HepG2 (cell line): ENCODE measurements at regions not wholly inside any gene's neighbourhood (a gene's known extent, or its start where the extent isn't known, plus 50 kb on each side); places are given as distances from the start of the nearest gene placed in this dataset.

Experiments used
- CTCF ChIP-seq: sonication (generic); formaldehyde crosslinking; IDR thresholded peaks from 2 replicates; pipeline ENCODE4 v1.5.0; 2020; ENCODE audit warnings: mild to moderate bottlenecking, missing genetic modification reagents, moderate library complexity
- GABPA ChIP-seq, 2 experiments: IDR thresholded peaks; 2 replicates each; pipeline ENCODE4 v1.6.1; 2011 to 2016; ENCODE audit warnings: low read depth in 2 of 2, low read length in 1 of 2, missing biosample characterization in 1 of 2, missing genetic modification characterization in 1 of 2
- KDM5A ChIP-seq: fragments of 200-600 bp; sonication (generic); IDR thresholded peaks from 2 replicates; pipeline ENCODE4 v1.7.0; 2018; ENCODE audit warnings: antibody characterized with exemption, mild to moderate bottlenecking, low read length, borderline replicate concordance
- KLF15 ChIP-seq: sonication (generic); formaldehyde crosslinking; IDR thresholded peaks from 2 replicates; pipeline ENCODE4 v1.8.1; 2023; ENCODE audit warnings: borderline replicate concordance, mild to moderate bottlenecking, inconsistent platforms, missing genetic modification reagents, mixed read lengths
- MXI1 ChIP-seq: IDR thresholded peaks from 3 replicates; pipeline ENCODE4 v1.6.1; 2012; ENCODE audit warnings: low read depth, low read length, inconsistent platforms, borderline replicate concordance
- NR2C2 ChIP-seq: sonication (generic); formaldehyde crosslinking; IDR thresholded peaks from 2 replicates; pipeline ENCODE4 v1.4.0; 2020; ENCODE audit warnings: missing genetic modification reagents, mild to moderate bottlenecking, moderate library complexity, borderline replicate concordance
- POLR2A ChIP-seq, 2 experiments: IDR thresholded peaks; 2 replicates each; pipeline ENCODE4 v1.6.1; 2011; ENCODE audit warnings: low read depth in 2 of 2, low read length in 2 of 2, mild to moderate bottlenecking in 1 of 2, moderate library complexity in 1 of 2; ENCODE audit not compliant: insufficient read depth in 1 of 2
- REPIN1 ChIP-seq: sonication (generic); formaldehyde crosslinking; IDR thresholded peaks from 2 replicates; pipeline ENCODE4 v1.8.0; 2022; ENCODE audit warnings: missing genetic modification reagents, low read depth, mild to moderate bottlenecking, borderline replicate concordance
- SP1 ChIP-seq, 2 experiments: fragments of 450-650 bp in 1 of 2; sonication (generic) in 1 of 2; formaldehyde crosslinking in 1 of 2; IDR thresholded peaks; 2 replicates each; pipeline versions ENCODE4 v1.4.0 to v1.6.1; 2016 to 2020; ENCODE audit warnings: missing genetic modification reagents in 1 of 2
- XRCC5 ChIP-seq: fragments of 200-400 bp; formaldehyde crosslinking; optimal IDR thresholded peaks from 2 replicates; pipeline ENCODE3; 2017; ENCODE audit warnings: mild to moderate bottlenecking, low read length
- ZNF768 ChIP-seq: sonication (generic); formaldehyde crosslinking; IDR thresholded peaks from 2 replicates; pipeline ENCODE4 v1.4.0; 2020; ENCODE audit warnings: missing genetic modification reagents
- ZNF800 ChIP-seq: sonication (generic); formaldehyde crosslinking; IDR thresholded peaks from 2 replicates; pipeline ENCODE4 v1.4.0; 2020; ENCODE audit warnings: missing genetic modification reagents

GRCh38 chr2:235224410-235224809 is 269.4 kb upstream of the AGAP1 start:
- TF ChIP-seq NR2C2 (CRISPR knock-in tag) (no peak), ZNF768 (CRISPR knock-in tag) (no peak), REPIN1 (CRISPR knock-in tag) (no peak), POLR2A (IDR thresholded peaks at IDR 0.05; ENCODE audit: insufficient read depth in 1 of 2, low read depth in 2 of 2, low read length in 2 of 2) (no peak), GABPA (IDR thresholded peaks at IDR 0.05; ENCODE audit: low read depth, low read length) (no peak), GABPA (CRISPR knock-in tag; IDR thresholded peaks at IDR 0.05; ENCODE audit: low read depth) (no peak), SP1 (IDR thresholded peaks at IDR 0.05) (no peak), SP1 (CRISPR knock-in tag; IDR thresholded peaks at IDR 0.05) (no peak), ZNF800 (CRISPR knock-in tag) (no peak), CTCF (CRISPR knock-in tag) (no peak), KDM5A (no peak), KLF15 (CRISPR knock-in tag) (no peak), MXI1 (no peak), XRCC5 (no peak)
